HL-60 (cell line): ENCODE measurements at regions not wholly inside any gene's neighbourhood (a gene's known extent, or its start where the extent isn't known, plus 50 kb on each side); places are given as distances from the start of the nearest gene placed in this dataset.

Experiments
- DNase-seq, 2 experiments: peaks; one replicate each; pipeline ENCODE4 v3.0.0-alpha.2; 2010 to 2020; ENCODE audit warnings: low read depth in 1 of 2, low spot score in 1 of 2
- H3K27ac ChIP-seq: fragments of 250-450 bp; sonication (Bioruptor Pico); replicated peaks from 2 replicates; pipeline ENCODE4 v1.5.1; 2020; ENCODE audit warnings: mild to moderate bottlenecking, moderate library complexity
- H3K27me3 ChIP-seq: fragments of 250-450 bp; sonication (Bioruptor Pico); 2 replicates; pipeline ENCODE4 v1.5.1; 2021; ENCODE audit warnings: mild to moderate bottlenecking, moderate library complexity; ENCODE audit not compliant: insufficient read depth, poor library complexity, severe bottlenecking
- H3K4me3 ChIP-seq: replicated peaks from 2 replicates; pipeline ENCODE4 v1.5.1; 2011; ENCODE audit warnings: mild to moderate bottlenecking, control low read depth, low read length; ENCODE audit not compliant: insufficient read depth
- GABPA ChIP-seq: IDR thresholded peaks from 2 replicates; pipeline ENCODE4 v1.6.1; 2012; ENCODE audit warnings: low read depth
- POLR2AphosphoS5 ChIP-seq: IDR thresholded peaks from 2 replicates; pipeline ENCODE4 v1.6.1; 2012; ENCODE audit warnings: low read depth
- SPI1 ChIP-seq: IDR thresholded peaks from 2 replicates; pipeline ENCODE4 v1.6.1; 2012; ENCODE audit warnings: low read depth, mild to moderate bottlenecking, borderline replicate concordance
- TF ChIP-seq, protein P1 (sequence below): IDR thresholded peaks from 2 replicates; pipeline ENCODE4 v1.6.1; 2012; ENCODE audit warnings: low read depth; ENCODE audit not compliant: insufficient replicate concordance
- TF ChIP-seq, protein P2 (sequence below): IDR thresholded peaks from one replicate; pipeline ENCODE4 v1.5.1; 2011; ENCODE audit warnings: low read length, control low read depth, inconsistent platforms; ENCODE audit not compliant: insufficient read depth

DNA sequence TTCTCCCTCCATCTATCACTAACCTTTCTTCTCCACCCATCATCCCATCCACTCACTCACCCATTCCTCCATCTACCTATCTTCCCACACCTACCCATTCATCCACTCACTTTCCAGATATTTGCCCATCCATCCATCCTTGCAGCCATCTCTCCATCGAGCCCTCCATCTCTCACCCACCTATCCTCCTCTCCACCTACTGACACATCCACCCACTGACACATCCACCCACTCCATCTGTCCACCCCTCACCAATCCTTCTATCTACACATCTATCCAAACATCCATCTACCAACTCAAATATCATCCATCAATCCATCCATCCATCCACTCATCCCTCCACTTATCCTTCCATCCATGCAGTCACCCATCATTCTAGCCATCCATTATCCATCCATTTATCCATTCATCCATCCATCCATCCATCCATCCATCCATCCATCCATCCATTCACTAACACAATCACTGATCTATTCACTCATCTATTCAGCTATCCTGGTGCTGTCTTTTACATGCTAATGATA, 68.9 kb upstream of the SPTLC1 start:
- H3K4me3 ChIP-seq, result no peak overlapping the region
- no peak for TF ChIP-seq GABPA
- TF ChIP-seq SPI1, result no peak
- TF ChIP-seq POLR2AphosphoS5, result no peak
- TF ChIP-seq, protein P1, sequence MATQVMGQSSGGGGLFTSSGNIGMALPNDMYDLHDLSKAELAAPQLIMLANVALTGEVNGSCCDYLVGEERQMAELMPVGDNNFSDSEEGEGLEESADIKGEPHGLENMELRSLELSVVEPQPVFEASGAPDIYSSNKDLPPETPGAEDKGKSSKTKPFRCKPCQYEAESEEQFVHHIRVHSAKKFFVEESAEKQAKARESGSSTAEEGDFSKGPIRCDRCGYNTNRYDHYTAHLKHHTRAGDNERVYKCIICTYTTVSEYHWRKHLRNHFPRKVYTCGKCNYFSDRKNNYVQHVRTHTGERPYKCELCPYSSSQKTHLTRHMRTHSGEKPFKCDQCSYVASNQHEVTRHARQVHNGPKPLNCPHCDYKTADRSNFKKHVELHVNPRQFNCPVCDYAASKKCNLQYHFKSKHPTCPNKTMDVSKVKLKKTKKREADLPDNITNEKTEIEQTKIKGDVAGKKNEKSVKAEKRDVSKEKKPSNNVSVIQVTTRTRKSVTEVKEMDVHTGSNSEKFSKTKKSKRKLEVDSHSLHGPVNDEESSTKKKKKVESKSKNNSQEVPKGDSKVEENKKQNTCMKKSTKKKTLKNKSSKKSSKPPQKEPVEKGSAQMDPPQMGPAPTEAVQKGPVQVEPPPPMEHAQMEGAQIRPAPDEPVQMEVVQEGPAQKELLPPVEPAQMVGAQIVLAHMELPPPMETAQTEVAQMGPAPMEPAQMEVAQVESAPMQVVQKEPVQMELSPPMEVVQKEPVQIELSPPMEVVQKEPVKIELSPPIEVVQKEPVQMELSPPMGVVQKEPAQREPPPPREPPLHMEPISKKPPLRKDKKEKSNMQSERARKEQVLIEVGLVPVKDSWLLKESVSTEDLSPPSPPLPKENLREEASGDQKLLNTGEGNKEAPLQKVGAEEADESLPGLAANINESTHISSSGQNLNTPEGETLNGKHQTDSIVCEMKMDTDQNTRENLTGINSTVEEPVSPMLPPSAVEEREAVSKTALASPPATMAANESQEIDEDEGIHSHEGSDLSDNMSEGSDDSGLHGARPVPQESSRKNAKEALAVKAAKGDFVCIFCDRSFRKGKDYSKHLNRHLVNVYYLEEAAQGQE, result no peak
- TF ChIP-seq, protein P2, sequence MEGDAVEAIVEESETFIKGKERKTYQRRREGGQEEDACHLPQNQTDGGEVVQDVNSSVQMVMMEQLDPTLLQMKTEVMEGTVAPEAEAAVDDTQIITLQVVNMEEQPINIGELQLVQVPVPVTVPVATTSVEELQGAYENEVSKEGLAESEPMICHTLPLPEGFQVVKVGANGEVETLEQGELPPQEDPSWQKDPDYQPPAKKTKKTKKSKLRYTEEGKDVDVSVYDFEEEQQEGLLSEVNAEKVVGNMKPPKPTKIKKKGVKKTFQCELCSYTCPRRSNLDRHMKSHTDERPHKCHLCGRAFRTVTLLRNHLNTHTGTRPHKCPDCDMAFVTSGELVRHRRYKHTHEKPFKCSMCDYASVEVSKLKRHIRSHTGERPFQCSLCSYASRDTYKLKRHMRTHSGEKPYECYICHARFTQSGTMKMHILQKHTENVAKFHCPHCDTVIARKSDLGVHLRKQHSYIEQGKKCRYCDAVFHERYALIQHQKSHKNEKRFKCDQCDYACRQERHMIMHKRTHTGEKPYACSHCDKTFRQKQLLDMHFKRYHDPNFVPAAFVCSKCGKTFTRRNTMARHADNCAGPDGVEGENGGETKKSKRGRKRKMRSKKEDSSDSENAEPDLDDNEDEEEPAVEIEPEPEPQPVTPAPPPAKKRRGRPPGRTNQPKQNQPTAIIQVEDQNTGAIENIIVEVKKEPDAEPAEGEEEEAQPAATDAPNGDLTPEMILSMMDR, result no peak
- no peak for DNase-seq
- no peaks in the 10 kb centered on the region for H3K27me3 ChIP-seq
- no peak overlapping the region for H3K27ac ChIP-seq

DNA sequence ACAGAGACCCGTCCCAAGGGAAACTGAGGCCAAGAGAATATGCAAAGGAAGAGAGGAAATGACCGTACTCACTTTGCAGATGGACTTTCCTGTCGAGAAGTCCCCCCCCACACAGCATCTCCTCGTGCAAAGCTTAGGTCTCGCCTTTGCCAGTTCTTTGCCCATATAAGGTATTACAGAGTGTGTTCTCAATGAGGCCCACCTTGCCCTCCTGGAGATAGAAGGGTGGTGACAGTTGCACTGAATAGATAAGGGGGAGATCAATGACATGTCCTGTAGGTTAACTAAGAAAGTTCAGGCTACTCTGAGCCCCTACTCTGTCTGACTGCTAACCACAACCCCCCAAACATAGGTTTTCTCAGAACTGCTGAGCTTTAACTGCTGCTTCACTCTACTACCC, 68.2 kb upstream of the SPTLC1 start:
- no peak overlapping the region for H3K4me3 ChIP-seq
- H3K27me3 ChIP-seq, result no peaks in the 10 kb centered on the region
- TF ChIP-seq SPI1 (no peak), POLR2AphosphoS5 (no peak), GABPA (no peak)
- TF ChIP-seq, protein P2, result no peak
- TF ChIP-seq, protein P1, result no peak
- H3K27ac ChIP-seq, result no peak overlapping the region
- DNase-seq, result no peak

DNA sequence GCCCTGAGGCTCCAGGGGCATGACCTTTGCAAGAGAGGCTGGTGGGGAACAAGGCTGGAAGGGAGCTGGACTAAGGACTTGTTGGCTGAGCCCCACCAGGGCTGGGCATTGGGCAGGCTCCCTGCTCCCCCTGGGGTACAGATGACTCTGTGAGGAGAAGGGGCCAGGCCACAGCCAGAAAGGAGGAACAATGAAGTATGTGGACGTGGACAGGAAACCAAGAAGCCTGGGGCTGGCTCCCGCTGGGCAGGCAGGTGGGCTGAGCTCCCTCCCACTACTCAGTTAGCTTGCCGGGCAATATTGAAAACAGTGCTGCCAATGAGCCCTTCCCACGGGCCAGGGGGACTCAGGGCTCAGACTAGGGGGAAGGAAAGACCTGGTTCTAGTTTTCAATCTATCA, 66.1 kb upstream of the SPTLC1 start:
- H3K27ac ChIP-seq, result no peak overlapping the region
- no peaks in the 10 kb centered on the region for H3K27me3 ChIP-seq
- TF ChIP-seq SPI1, result no peak
- TF ChIP-seq, protein P1, result no peak
- TF ChIP-seq POLR2AphosphoS5, result no peak
- TF ChIP-seq, protein P2, result no peak
- TF ChIP-seq GABPA, result no peak
- H3K4me3 ChIP-seq, result no peak overlapping the region
- DNase-seq, result peak in 1 of 2 experiments; percentile 18
